OCI-LY3 (cell line): ENCODE measurements at regions not wholly inside any gene's neighbourhood (a gene's known extent, or its start where the extent isn't known, plus 50 kb on each side); places are given as distances from the start of the nearest gene placed in this dataset.

Experiments used
- EZH2phosphoT487 ChIP-seq: fragments of 200-600 bp; shearing (Covaris generic); IDR thresholded peaks from 2 replicates; pipeline ENCODE4 v1.6.1; 2018; ENCODE audit warnings: antibody characterized with exemption, mixed run types, low read depth
- TF ChIP-seq, protein P1 (sequence below): fragments of 200-600, 300-600 bp; sonication (generic); IDR thresholded peaks from 2 replicates; pipeline ENCODE4 v1.5.1; 2014; ENCODE audit warnings: antibody characterized with exemption, low read length, low read depth

DNA sequence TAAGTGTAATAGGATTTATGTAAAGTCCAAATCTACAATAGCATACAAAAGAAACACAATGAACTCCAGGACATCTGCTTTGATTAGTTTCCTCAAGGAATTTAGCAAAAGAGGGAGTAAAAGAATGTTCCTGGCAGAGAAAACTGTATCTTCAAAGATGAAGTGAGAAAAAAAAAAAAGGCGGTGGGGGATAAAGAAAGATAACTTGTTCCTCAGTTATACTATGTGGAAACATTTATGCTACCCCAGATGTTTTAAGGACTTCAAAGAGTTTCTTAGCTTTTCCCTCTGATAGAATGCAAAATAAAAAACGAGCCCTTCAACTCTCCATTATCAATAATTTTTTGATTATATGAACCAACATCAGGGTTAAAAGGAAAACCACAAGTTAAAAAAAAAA, 908.9 kb upstream of the ADGRL2 start:
- TF ChIP-seq, protein P1, sequence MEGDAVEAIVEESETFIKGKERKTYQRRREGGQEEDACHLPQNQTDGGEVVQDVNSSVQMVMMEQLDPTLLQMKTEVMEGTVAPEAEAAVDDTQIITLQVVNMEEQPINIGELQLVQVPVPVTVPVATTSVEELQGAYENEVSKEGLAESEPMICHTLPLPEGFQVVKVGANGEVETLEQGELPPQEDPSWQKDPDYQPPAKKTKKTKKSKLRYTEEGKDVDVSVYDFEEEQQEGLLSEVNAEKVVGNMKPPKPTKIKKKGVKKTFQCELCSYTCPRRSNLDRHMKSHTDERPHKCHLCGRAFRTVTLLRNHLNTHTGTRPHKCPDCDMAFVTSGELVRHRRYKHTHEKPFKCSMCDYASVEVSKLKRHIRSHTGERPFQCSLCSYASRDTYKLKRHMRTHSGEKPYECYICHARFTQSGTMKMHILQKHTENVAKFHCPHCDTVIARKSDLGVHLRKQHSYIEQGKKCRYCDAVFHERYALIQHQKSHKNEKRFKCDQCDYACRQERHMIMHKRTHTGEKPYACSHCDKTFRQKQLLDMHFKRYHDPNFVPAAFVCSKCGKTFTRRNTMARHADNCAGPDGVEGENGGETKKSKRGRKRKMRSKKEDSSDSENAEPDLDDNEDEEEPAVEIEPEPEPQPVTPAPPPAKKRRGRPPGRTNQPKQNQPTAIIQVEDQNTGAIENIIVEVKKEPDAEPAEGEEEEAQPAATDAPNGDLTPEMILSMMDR = no peak
- TF ChIP-seq EZH2phosphoT487 = no peak
